ENCODE measurements at regions not wholly inside any gene's neighbourhood (a gene's known extent, or its start where the extent isn't known, plus 50 kb on each side); places are given as distances from the start of the nearest gene placed in this dataset.

DNA sequence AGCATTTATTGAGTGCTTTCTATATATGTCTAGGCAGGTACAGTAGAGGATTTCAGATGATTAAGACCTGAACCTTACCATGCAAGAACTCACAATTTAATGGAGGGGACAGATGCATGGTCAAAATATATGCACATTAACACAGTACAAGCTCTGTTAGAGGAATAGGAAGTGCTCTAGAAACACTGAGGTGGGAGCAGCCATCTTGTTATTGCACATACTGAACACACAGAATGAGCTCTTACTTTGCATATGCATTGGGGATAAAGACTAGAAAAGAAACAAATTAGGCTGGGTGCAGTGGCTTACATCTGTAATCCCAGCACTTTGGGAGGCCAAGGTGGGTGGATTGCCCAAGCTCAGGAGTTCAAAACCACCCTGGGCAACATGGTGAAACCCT is 438.3 kb downstream of the UTRN start:
- TF ChIP-seq, protein P1, sequence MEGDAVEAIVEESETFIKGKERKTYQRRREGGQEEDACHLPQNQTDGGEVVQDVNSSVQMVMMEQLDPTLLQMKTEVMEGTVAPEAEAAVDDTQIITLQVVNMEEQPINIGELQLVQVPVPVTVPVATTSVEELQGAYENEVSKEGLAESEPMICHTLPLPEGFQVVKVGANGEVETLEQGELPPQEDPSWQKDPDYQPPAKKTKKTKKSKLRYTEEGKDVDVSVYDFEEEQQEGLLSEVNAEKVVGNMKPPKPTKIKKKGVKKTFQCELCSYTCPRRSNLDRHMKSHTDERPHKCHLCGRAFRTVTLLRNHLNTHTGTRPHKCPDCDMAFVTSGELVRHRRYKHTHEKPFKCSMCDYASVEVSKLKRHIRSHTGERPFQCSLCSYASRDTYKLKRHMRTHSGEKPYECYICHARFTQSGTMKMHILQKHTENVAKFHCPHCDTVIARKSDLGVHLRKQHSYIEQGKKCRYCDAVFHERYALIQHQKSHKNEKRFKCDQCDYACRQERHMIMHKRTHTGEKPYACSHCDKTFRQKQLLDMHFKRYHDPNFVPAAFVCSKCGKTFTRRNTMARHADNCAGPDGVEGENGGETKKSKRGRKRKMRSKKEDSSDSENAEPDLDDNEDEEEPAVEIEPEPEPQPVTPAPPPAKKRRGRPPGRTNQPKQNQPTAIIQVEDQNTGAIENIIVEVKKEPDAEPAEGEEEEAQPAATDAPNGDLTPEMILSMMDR (IDR thresholded peaks at IDR 0.05): no peak
- TF ChIP-seq EP300 (IDR thresholded peaks at IDR 0.05): no peak
- TF ChIP-seq POLR2AphosphoS5 (IDR thresholded peaks at IDR 0.05): no peak

Data from suprapubic skin (tissue), 4 donors.